DMS79 (cell line): ENCODE measurements at regions not wholly inside any gene's neighbourhood (a gene's known extent, or its start where the extent isn't known, plus 50 kb on each side); places are given as distances from the start of the nearest gene placed in this dataset.
"Not testable (repeated sequence)": the region's sequence is repeated elsewhere in the genome, so short reads cannot be mapped to it uniquely, and the experiment has no call there.

Experiments used
- DNase-seq: peaks from one replicate; lab custom pipeline; 2025; lab: John Stamatoyannopoulos, UW

- DNase-seq = no peak
Measured at GRCh38 chr2:52017646-52018235, 985.8 kb upstream of the NRXN1 start.

- DNase-seq = not testable (repeated sequence)
Measured at GRCh38 chr2:52006821-52007366, 975.0 kb upstream of the NRXN1 start.

- DNase-seq = no peak
Measured at GRCh38 chr2:52000151-52000855, 968.4 kb upstream of the NRXN1 start.

- DNase-seq = no peak
Measured at GRCh38 chr2:51998890-51999289, 967.0 kb upstream of the NRXN1 start.

- DNase-seq = no peak
Measured at GRCh38 chr2:51997571-51997970, 965.6 kb upstream of the NRXN1 start.

GRCh38 chr2:51995293-51995692, 963.4 kb upstream of the NRXN1 start:
- DNase-seq = no peak

- DNase-seq = peak; percentile 37
Measured at GRCh38 chr2:51994123-51994763, 962.3 kb upstream of the NRXN1 start.

GRCh38 chr2:51990684-51991083, 958.8 kb upstream of the NRXN1 start:
- DNase-seq = no peak

- no peak for DNase-seq
Measured at GRCh38 chr2:51986101-51986500, 954.2 kb upstream of the NRXN1 start.

- no peak for DNase-seq
Measured at GRCh38 chr2:51981783-51982182, 949.9 kb upstream of the NRXN1 start.

GRCh38 chr2:51976623-51977022, 944.7 kb upstream of the NRXN1 start:
- no peak for DNase-seq

GRCh38 chr2:51971136-51971535, 939.2 kb upstream of the NRXN1 start:
- no peak for DNase-seq

GRCh38 chr2:51969347-51969746, 937.4 kb upstream of the NRXN1 start:
- no peak for DNase-seq

GRCh38 chr2:51960841-51961335, 929.0 kb upstream of the NRXN1 start:
- DNase-seq = no peak

- no peak for DNase-seq
Measured at GRCh38 chr2:51960281-51960680, 928.3 kb upstream of the NRXN1 start.

- DNase-seq = no peak
Measured at GRCh38 chr2:51959696-51960095, 927.8 kb upstream of the NRXN1 start.

- no peak for DNase-seq
Measured at GRCh38 chr2:51953931-51954330, 922.0 kb upstream of the NRXN1 start.

- DNase-seq = no peak
Measured at GRCh38 chr2:51921076-51921475, 889.1 kb upstream of the NRXN1 start.

- no peak for DNase-seq
Measured at GRCh38 chr2:51920509-51920908, 888.6 kb upstream of the NRXN1 start.

- DNase-seq = no peak
Measured at GRCh38 chr2:51919395-51919794, 887.5 kb upstream of the NRXN1 start.

- DNase-seq = no peak
Measured at GRCh38 chr2:51918113-51918512, 886.2 kb upstream of the NRXN1 start.

- no peak for DNase-seq
Measured at GRCh38 chr2:51903728-51904127, 871.8 kb upstream of the NRXN1 start.

GRCh38 chr2:51899643-51900042, 867.7 kb upstream of the NRXN1 start:
- no peak for DNase-seq
